Nucleus accumbens (tissue), 56 donors: ENCODE measurements at regions not wholly inside any gene's neighbourhood (a gene's known extent, or its start where the extent isn't known, plus 50 kb on each side); places are given as distances from the start of the nearest gene placed in this dataset.
"Not testable (repeated sequence)": the region's sequence is repeated elsewhere in the genome, so short reads cannot be mapped to it uniquely, and the experiment has no call there.

Source experiments
- DNase-seq, 56 donors: peaks; one replicate each; lab custom pipeline; 2025; lab: John Stamatoyannopoulos, UW

GRCh38 chr1:30101487-30102227 is 621.7 kb downstream of the MATN1 start:
- DNase-seq: no peak

GRCh38 chr1:30101016-30101415 is 622.4 kb downstream of the MATN1 start:
- DNase-seq: no peak

GRCh38 chr1:30100524-30100862 is 622.9 kb downstream of the MATN1 start:
- no peak for DNase-seq

- no peak for DNase-seq
These were observed 623.5 kb downstream of the MATN1 start for GRCh38 chr1:30099587-30100523.

- not testable (repeated sequence) for DNase-seq
These were observed 625.5 kb downstream of the MATN1 start for GRCh38 chr1:30097851-30098250.

- DNase-seq: no peak
These were observed 627.8 kb downstream of the MATN1 start for GRCh38 chr1:30095451-30096025.

- DNase-seq: no peak
These were observed 628.3 kb downstream of the MATN1 start for GRCh38 chr1:30095051-30095450.

GRCh38 chr1:30092051-30092858 is 631.1 kb downstream of the MATN1 start:
- no peak for DNase-seq

GRCh38 chr1:30090162-30090820 is 633.1 kb downstream of the MATN1 start:
- no peak for DNase-seq

- peak in 3 of 56 donors; percentile 2 to 28 (median 5) for DNase-seq
These were observed 634.4 kb downstream of the MATN1 start for GRCh38 chr1:30089024-30089430.

- DNase-seq: no peak
These were observed 634.8 kb downstream of the MATN1 start for GRCh38 chr1:30088594-30088993.

- no peak for DNase-seq
These were observed 635.9 kb downstream of the MATN1 start for GRCh38 chr1:30087465-30087864.

- DNase-seq: peak in 28 of 56 donors; percentile 1 to 66 (median 13)
These were observed 637.3 kb downstream of the MATN1 start for GRCh38 chr1:30085811-30086770.

- no peak for DNase-seq
These were observed 638.3 kb downstream of the MATN1 start for GRCh38 chr1:30084909-30085571.

GRCh38 chr1:30083800-30084464 is 639.5 kb downstream of the MATN1 start:
- no peak for DNase-seq

- DNase-seq: no peak
These were observed 641.8 kb downstream of the MATN1 start for GRCh38 chr1:30081379-30082102.

GRCh38 chr1:30075916-30076315 is 647.5 kb downstream of the MATN1 start:
- DNase-seq: not testable (repeated sequence)
